Epithelial cell of esophagus (primary cell): ENCODE measurements at regions not wholly inside any gene's neighbourhood (a gene's known extent, or its start where the extent isn't known, plus 50 kb on each side); places are given as distances from the start of the nearest gene placed in this dataset.

Experiments used
- DNase-seq: peaks from one replicate; pipeline ENCODE4 v3.0.0; 2010; ENCODE audit warnings: low read depth
- H3K4me3 ChIP-seq: 2 replicates; pipeline ENCODE4 v1.5.1; 2011; ENCODE audit warnings: mild to moderate bottlenecking, low read length, control low read depth
- CTCF ChIP-seq: IDR thresholded peaks from 2 replicates; pipeline ENCODE4 v1.5.1; 2011; ENCODE audit warnings: low read depth, mild to moderate bottlenecking, low read length, control low read depth, inconsistent platforms; ENCODE audit not compliant: insufficient read depth; ENCODE audit errors: missing control alignments

- H3K4me3 ChIP-seq, result no peak overlapping the region
- DNase-seq, result no peak
- no peak for TF ChIP-seq CTCF
Observed at GRCh38 chr12:24175929-24176328, 226.5 kb upstream of the SOX5 start.

DNA sequence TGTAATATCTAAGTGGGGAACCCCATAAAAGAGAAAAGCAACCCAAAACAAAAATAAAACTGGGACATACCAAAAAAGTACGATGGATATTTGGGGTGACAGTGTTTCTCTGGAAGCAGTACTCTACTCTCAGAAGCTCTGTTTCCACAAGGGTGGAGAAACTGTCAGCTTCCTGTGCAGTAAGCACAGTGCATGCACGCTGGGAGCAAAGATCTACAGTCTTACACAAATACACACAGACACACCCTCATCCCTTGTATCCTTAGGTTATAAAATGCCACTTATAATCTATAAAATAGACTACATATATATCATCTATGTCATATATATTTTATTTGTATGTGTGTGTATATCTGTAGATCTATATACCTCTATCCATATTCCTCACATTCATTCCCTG lies 225.8 kb upstream of the SOX5 start:
- H3K4me3 ChIP-seq, result no peak overlapping the region

GRCh38 chr12:24173067-24173466 lies 223.6 kb upstream of the SOX5 start:
- no peak for DNase-seq
- TF ChIP-seq CTCF, result no peak
- no peak overlapping the region for H3K4me3 ChIP-seq

More for the DNA sequence above, 225.8 kb upstream of the SOX5 start:
- no peak for DNase-seq
- no peak for TF ChIP-seq CTCF

DNA sequence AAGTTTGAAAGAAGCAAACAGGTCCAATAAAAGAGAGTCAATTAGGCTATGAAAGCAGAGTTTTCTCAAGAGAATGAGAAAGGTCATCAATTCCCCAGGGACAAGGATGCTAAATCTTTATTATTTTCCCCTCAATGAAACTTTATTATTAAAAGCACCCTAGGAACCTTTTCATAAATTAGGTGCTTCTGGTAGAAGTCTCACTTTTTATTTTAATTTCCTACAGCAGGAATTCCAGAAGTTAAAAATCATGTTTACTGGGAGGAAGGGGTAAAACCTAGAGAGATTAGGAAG lies 223.2 kb upstream of the SOX5 start:
- no peak for TF ChIP-seq CTCF
- H3K4me3 ChIP-seq, result no peak overlapping the region
- no peak for DNase-seq

DNA sequence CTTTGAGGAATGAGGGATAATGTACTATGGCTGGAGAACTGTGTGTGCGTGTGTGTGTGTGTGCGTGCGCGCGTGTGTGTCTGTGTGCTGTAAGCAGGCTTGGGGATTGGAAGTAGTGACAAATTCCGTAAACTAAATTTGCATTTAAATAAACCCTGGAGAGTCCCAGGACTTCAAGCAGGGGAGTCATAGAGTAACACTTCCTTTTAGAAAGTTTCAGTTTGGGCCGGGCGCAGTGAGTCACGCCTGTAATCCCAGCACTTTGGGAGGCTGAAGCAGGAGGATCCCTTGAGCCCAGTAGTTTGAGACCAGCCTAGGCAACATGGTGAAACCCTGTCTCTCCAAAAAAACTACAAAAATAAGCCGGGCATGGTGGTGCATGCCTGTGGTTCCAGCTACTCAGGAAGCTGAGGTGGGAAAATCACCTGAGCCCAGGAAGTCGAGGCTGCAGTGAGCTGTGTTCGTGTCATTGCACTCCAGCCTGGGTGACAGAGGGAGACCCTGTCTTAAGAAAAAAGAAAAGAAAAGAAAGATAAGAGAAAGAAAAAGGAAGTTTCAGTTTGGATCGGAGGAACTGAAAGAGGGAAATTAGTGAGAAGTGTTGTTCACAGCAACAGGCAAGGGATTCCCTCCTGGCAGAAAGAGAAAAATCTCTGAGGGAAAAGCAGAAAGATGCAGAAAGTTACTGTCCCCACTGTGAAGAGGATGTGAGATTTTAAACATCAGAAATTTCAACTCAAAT lies 222.7 kb upstream of the SOX5 start:
- TF ChIP-seq CTCF, result no peak
- DNase-seq, result no peak
- H3K4me3 ChIP-seq, result no peak overlapping the region

GRCh38 chr12:24155042-24155441 lies 205.6 kb upstream of the SOX5 start:
- TF ChIP-seq CTCF, result no peak
- no peak for DNase-seq
- H3K4me3 ChIP-seq, result no peak overlapping the region

GRCh38 chr12:24153079-24153478 lies 203.6 kb upstream of the SOX5 start:
- no peak for DNase-seq
- TF ChIP-seq CTCF, result no peak
- no peak overlapping the region for H3K4me3 ChIP-seq
